CD14-positive monocyte (primary cell): ENCODE measurements at regions not wholly inside any gene's neighbourhood (a gene's known extent, or its start where the extent isn't known, plus 50 kb on each side); places are given as distances from the start of the nearest gene placed in this dataset.

Source experiments
- DNase-seq, 3 donors: peaks; one replicate each; pipeline ENCODE4 v3.0.0-alpha.2; 2011 to 2022
- H2AFZ ChIP-seq: 2 replicates; pipeline ENCODE4 v1.6.0; 2012; ENCODE audit warnings: mild to moderate bottlenecking, low read depth, low read length, inconsistent platforms; ENCODE audit not compliant: insufficient read depth, poor library complexity, severe bottlenecking
- H3K27ac ChIP-seq, 2 donors: 1 replicate in 1 of 2; 2 replicates in 1 of 2; pipeline ENCODE4 v1.5.1; 2012 to 2013; ENCODE audit warnings: low read length in 2 of 2, control low read depth in 1 of 2, inconsistent platforms in 1 of 2, low read depth in 1 of 2, mild to moderate bottlenecking in 1 of 2
- H3K27me3 ChIP-seq, 2 donors: one replicate each; pipeline versions ENCODE4 v1.6.0 to v1.6.1; 2011 to 2013; ENCODE audit warnings: low read length in 2 of 2; ENCODE audit not compliant: control insufficient read depth in 2 of 2, insufficient read depth in 2 of 2
- H3K36me3 ChIP-seq, 2 donors: replicated peaks in 1 of 2; 1 replicate in 1 of 2; 2 replicates in 1 of 2; pipeline versions ENCODE4 v1.5.1 to v1.6.1; 2012 to 2013; ENCODE audit warnings: low read length in 2 of 2, control low read depth in 1 of 2, inconsistent platforms in 1 of 2, mild to moderate bottlenecking in 1 of 2; ENCODE audit not compliant: insufficient read depth in 2 of 2, control insufficient read depth in 1 of 2
- H3K4me1 ChIP-seq, 2 donors: 1 replicate in 1 of 2; 2 replicates in 1 of 2; pipeline versions ENCODE4 v1.5.1 to v1.6.1; 2012 to 2013; ENCODE audit warnings: low read length in 2 of 2, control low read depth in 1 of 2, inconsistent platforms in 1 of 2, mild to moderate bottlenecking in 1 of 2, moderate library complexity in 1 of 2; ENCODE audit not compliant: insufficient read depth in 2 of 2, control insufficient read depth in 1 of 2
- H3K4me2 ChIP-seq: replicated peaks from 2 replicates; pipeline ENCODE3; 2012; ENCODE audit warnings: low read length, moderate library complexity, mild to moderate bottlenecking; ENCODE audit not compliant: poor library complexity, severe bottlenecking; ENCODE audit errors: extremely low read depth
- H3K4me3 ChIP-seq, 3 experiments: fragments of 200-600 bp in 1 of 3; sonication (generic) in 1 of 3; replicated peaks in 1 of 3; 1 replicate in 2 of 3; 2 replicates in 1 of 3; pipeline ENCODE4 v1.5.1; 2011 to 2013; ENCODE audit warnings: low read length in 3 of 3, mild to moderate bottlenecking in 3 of 3, control low read depth in 2 of 3, low read depth in 2 of 3, inconsistent platforms in 1 of 3, moderate library complexity in 1 of 3
- H3K79me2 ChIP-seq: 2 replicates; pipeline ENCODE4 v1.6.0; 2012; ENCODE audit warnings: mild to moderate bottlenecking, control low read depth, inconsistent platforms, low read length, moderate library complexity; ENCODE audit not compliant: insufficient read depth
- H3K9ac ChIP-seq: 2 replicates; pipeline ENCODE4 v1.6.0; 2017; ENCODE audit warnings: low read length, mild to moderate bottlenecking; ENCODE audit not compliant: insufficient read depth, poor library complexity, severe bottlenecking
- H3K9me3 ChIP-seq, 2 donors: replicated peaks in 1 of 2; 1 replicate in 1 of 2; 2 replicates in 1 of 2; pipeline versions ENCODE4 v1.5.1 to v1.6.1; 2012 to 2013; ENCODE audit warnings: low read length in 2 of 2, control low read depth in 1 of 2; ENCODE audit not compliant: control insufficient read depth in 1 of 2, insufficient read depth in 1 of 2
- H4K20me1 ChIP-seq: 2 replicates; pipeline ENCODE4 v1.6.0; 2012; ENCODE audit warnings: mild to moderate bottlenecking, low read length, control low read depth, moderate library complexity; ENCODE audit not compliant: insufficient read depth
- H3K27ac Mint-ChIP-seq, 7 donors: one replicate each; pipeline ENCODE4 v1.8.0; 2020; ENCODE audit warnings: mild to moderate bottlenecking in 7 of 7, mixed read lengths in 7 of 7, moderate library complexity in 6 of 7, inconsistent platforms in 2 of 7
- H3K27me3 Mint-ChIP-seq, 3 donors: one replicate each; pipeline ENCODE4 v1.8.0; 2021 to 2022; ENCODE audit warnings: low read depth in 3 of 3, mild to moderate bottlenecking in 3 of 3, mixed read lengths in 3 of 3, moderate library complexity in 3 of 3, inconsistent platforms in 1 of 3
- H3K36me3 Mint-ChIP-seq, 2 donors: one replicate each; pipeline ENCODE4 v1.8.0; 2020; ENCODE audit warnings: mixed read lengths in 2 of 2, inconsistent platforms in 1 of 2, mild to moderate bottlenecking in 1 of 2
- H3K4me1 Mint-ChIP-seq: one replicate; pipeline ENCODE4 v1.8.0; 2020; ENCODE audit warnings: mild to moderate bottlenecking, mixed read lengths
- H3K4me3 Mint-ChIP-seq, 2 donors: one replicate each; pipeline ENCODE4 v1.8.0; 2020; ENCODE audit warnings: mild to moderate bottlenecking in 2 of 2, mixed read lengths in 2 of 2, moderate library complexity in 1 of 2
- H3K9me3 Mint-ChIP-seq, 7 donors: one replicate each; pipeline ENCODE4 v1.8.0; 2020 to 2022; ENCODE audit warnings: mixed read lengths in 7 of 7, mild to moderate bottlenecking in 6 of 7, moderate library complexity in 6 of 7, inconsistent platforms in 2 of 7
- WGBS: methylation state at CpG from one replicate; pipeline ENCODE4 v1.1.5; 2013; ENCODE audit warnings: missing lambda C conversion rate; ENCODE audit not compliant: insufficient coverage; 5-methylcytosine and 5-hydroxymethylcytosine counted together
- intact Hi-C, 2 donors: fragments of 100-400 bp; cut with micrococcal nuclease; formaldehyde crosslinking; loops; one replicate each; pipeline versions ENCODE4 v1.15.0 to v1.15.1; 2023
- TF ChIP-seq, protein P1 (sequence below): fragments of 200-600 bp; IDR thresholded peaks from one replicate; pipeline ENCODE4 v1.8.0; 2022; ENCODE audit warnings: antibody characterized with exemption, mild to moderate bottlenecking

DNA sequence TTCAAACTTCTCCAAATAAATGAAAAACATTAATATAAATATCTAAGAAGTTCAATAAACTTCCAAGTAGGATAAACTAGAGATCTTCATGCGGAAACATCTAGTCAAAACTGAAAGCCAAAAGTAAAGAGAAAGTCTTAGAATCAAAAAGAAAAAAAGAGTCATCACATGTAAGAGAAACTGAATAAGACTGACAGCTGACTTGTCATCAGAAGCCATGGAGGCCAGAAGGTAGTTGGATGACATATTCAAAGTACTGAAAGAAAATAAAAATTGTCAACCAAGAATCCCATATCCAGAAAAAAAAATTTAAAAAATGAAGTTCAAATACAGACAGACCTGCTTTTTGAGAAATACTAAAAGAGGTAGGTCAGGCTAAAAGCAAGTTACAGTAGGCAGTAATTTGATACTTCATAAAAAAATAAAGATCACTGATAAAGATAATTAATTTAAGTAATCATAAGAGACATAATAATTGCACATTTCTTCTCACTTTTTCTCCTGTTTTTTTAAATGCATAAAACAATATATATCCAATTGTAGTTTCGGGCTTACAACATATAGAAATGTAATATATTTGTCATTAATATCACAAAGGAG lies 327.6 kb upstream of the PCDH9 start:
- Histone ChIP-seq H3K9me3 (peaks cover 6 to 10% of the 10 kb centered on the region in 2 donors), H3K27me3 (no peaks in the 10 kb centered on the region), H2AFZ (no peak overlapping the region), H3K4me2 (no peak overlapping the region), H3K4me3 (no peak overlapping the region), H4K20me1 (no peaks in the 10 kb centered on the region), H3K36me3 (no peaks in the 10 kb centered on the region), H3K27ac (no peak overlapping the region), H3K9ac (no peak overlapping the region), H3K4me1 (no peaks in the 10 kb centered on the region), H3K79me2 (no peaks in the 10 kb centered on the region)
- peaks cover 6 to 14% (median 11%) of the 10 kb centered on the region in 7 donors for H3K9me3 Mint-ChIP-seq
- no peak for DNase-seq
- H3K36me3 Mint-ChIP-seq, result no peaks in the 10 kb centered on the region
- no peak overlapping the region for H3K27ac Mint-ChIP-seq
- TF ChIP-seq, protein P1, sequence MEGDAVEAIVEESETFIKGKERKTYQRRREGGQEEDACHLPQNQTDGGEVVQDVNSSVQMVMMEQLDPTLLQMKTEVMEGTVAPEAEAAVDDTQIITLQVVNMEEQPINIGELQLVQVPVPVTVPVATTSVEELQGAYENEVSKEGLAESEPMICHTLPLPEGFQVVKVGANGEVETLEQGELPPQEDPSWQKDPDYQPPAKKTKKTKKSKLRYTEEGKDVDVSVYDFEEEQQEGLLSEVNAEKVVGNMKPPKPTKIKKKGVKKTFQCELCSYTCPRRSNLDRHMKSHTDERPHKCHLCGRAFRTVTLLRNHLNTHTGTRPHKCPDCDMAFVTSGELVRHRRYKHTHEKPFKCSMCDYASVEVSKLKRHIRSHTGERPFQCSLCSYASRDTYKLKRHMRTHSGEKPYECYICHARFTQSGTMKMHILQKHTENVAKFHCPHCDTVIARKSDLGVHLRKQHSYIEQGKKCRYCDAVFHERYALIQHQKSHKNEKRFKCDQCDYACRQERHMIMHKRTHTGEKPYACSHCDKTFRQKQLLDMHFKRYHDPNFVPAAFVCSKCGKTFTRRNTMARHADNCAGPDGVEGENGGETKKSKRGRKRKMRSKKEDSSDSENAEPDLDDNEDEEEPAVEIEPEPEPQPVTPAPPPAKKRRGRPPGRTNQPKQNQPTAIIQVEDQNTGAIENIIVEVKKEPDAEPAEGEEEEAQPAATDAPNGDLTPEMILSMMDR, result no peak
- H3K4me3 Mint-ChIP-seq, result no peak overlapping the region
- no peaks in the 10 kb centered on the region for H3K27me3 Mint-ChIP-seq
- no CpG with 5 or more reads among the region's 2 CpGs for WGBS
- intact Hi-C loops, result no loop called here
- H3K4me1 Mint-ChIP-seq, result no peaks in the 10 kb centered on the region

DNA sequence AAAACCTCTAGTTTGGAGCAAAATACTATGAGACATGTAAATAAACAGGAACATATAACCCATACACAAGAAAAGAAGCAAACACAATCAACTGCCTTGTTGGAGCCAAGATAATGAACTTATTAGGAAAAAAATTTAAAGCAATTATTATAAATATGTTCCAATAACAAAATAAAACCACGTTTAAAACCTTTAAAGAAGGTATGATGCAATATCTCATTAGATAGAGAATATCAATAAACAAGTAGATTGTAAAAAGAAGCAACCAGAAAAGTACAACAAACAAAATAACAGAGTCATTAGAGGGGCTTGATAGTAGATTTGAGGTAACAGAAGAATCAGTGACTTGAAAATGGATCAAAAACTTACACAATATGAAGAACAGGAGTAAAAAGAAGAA lies 327.0 kb upstream of the PCDH9 start:
- Mint-ChIP-seq H3K4me3 (no peak overlapping the region), H3K4me1 (no peaks in the 10 kb centered on the region), H3K36me3 (no peaks in the 10 kb centered on the region), H3K27ac (no peak overlapping the region), H3K9me3 (peaks cover 6 to 14% (median 11%) of the 10 kb centered on the region in 7 donors), H3K27me3 (no peaks in the 10 kb centered on the region)
- Histone ChIP-seq H3K79me2 (no peaks in the 10 kb centered on the region), H3K4me1 (no peaks in the 10 kb centered on the region), H2AFZ (no peak overlapping the region), H3K36me3 (no peaks in the 10 kb centered on the region), H3K9ac (no peak overlapping the region), H4K20me1 (no peaks in the 10 kb centered on the region), H3K27ac (no peak overlapping the region), H3K27me3 (no peaks in the 10 kb centered on the region), H3K4me3 (no peak overlapping the region), H3K9me3 (peaks cover 6 to 10% of the 10 kb centered on the region in 2 donors), H3K4me2 (no peak overlapping the region)
- TF ChIP-seq, protein P1, result no peak
- no peak for DNase-seq
- no CpG with 5 or more reads among the region's 1 CpG for WGBS
- intact Hi-C loops, result no loop called here
